Mesodermal cell (in vitro differentiated cells): ENCODE measurements at regions not wholly inside any gene's neighbourhood (a gene's known extent, or its start where the extent isn't known, plus 50 kb on each side); places are given as distances from the start of the nearest gene placed in this dataset.

Source experiments
- H3K27ac ChIP-seq: 2 replicates; pipeline ENCODE4 v1.7.0; 2013; ENCODE audit warnings: mild to moderate bottlenecking, low read depth, low read length, moderate library complexity; ENCODE audit not compliant: severe bottlenecking
- H3K36me3 ChIP-seq: 2 replicates; pipeline ENCODE4 v1.7.1; 2013; ENCODE audit warnings: mild to moderate bottlenecking, low read length, moderate library complexity; ENCODE audit not compliant: control insufficient read depth, insufficient read depth
- H3K4me1 ChIP-seq: one replicate; pipeline ENCODE4 v1.7.1; 2013; ENCODE audit warnings: mild to moderate bottlenecking, low read length; ENCODE audit not compliant: insufficient read depth, control insufficient read depth, poor library complexity, severe bottlenecking
- H3K4me3 ChIP-seq: 2 replicates; pipeline ENCODE4 v1.7.0; 2013; ENCODE audit warnings: low read length, control low read depth, mild to moderate bottlenecking; ENCODE audit not compliant: insufficient read depth, poor library complexity, severe bottlenecking; ENCODE audit errors: extremely low read depth
- H3K9me3 ChIP-seq: 2 replicates; pipeline ENCODE4 v1.7.1; 2013; ENCODE audit warnings: mild to moderate bottlenecking, low read length, moderate library complexity; ENCODE audit not compliant: control insufficient read depth
- WGBS, 2 experiments: methylation state at CpG; one replicate each; pipeline ENCODE4 v1.1.5; 2013; ENCODE audit warnings: missing lambda C conversion rate in 2 of 2; ENCODE audit not compliant: insufficient coverage in 2 of 2; 5-methylcytosine and 5-hydroxymethylcytosine counted together

DNA sequence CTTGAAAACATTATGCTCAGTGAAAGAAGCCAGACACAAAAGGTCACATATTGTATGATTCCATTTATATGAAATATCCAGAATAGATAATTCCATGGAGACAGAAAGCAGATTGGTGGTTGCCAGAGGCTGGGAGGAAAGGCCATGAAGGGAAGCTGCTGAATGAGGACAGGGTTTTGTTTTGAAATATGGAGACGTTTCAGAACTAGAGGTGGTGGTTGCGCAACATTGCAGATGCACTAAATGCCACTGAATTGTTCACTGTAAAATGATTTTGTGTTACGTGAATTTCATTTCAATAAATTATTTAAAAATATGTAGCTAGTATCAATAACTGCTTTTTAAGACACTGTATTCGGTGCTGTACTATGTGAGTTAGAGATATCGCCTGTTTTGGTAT lies 101.7 kb upstream of the ZNF236 start:
- Histone ChIP-seq H3K4me3 (no peak overlapping the region), H3K9me3 (no peaks in the 10 kb centered on the region), H3K27ac (no peak overlapping the region), H3K36me3 (no peaks in the 10 kb centered on the region), H3K4me1 (no peaks in the 10 kb centered on the region)
- WGBS, 2 experiments: 90 to 100% methylated on average over 1 to 2 of the region's 5 CpGs

DNA sequence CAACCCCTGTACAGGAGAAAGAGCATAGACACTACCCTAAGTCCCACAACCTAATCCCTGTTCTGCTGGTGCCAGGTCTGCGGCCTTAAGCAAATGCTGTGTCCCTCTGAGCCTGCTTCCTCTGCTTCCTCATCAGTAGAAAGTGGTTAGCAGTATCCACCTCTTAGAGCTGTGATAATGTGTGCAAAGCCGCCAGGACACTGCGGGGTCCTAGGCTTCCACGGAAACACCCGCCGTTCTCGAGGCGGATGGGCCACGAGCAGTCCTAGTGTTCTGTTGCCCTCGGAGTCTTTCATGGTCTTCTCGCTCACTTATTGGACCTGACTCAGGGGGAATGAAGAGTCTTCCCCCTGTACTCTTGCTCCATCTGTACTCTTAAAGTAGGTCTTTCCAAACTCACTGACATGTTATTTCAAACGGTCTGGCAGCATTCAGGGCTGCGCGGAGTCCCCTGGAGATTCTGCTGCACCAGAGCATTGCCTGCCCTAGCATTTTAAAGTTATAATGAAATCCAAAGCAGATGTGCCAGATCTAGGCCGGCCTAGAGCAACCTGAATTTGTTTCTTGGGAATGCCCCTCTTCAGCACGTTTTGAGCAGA lies 107.2 kb upstream of the ZNF236 start:
- no peaks in the 10 kb centered on the region for H3K9me3 ChIP-seq
- H3K27ac ChIP-seq: no peak overlapping the region
- H3K4me3 ChIP-seq: no peak overlapping the region
- H3K4me1 ChIP-seq: no peaks in the 10 kb centered on the region
- WGBS, 2 experiments: 86 to 94% methylated on average over 15 of the region's 16 CpGs
- no peaks in the 10 kb centered on the region for H3K36me3 ChIP-seq

DNA sequence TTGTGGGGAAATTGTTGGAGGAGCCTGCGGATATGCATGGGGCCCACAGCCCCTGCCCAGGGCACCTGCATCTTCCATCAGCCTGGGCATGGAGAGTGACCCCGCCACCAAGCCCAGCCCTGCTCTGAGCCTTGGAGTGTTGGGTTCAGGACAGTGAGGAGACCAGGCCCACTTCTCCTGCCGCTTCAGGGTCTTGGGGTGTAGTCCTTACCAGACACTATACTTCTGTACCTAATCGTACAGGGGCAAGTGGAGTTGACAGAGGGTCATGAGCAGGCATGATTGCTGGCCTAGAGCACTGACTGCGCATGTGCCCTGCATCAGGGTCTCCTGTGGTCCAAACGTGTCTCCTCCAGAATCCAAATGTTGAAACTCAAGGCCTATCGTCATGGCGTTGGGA lies 108.9 kb upstream of the ZNF236 start:
- 93 to 95% methylated on average over 5 to 6 of the region's 8 CpGs for WGBS, 2 experiments
- no peaks in the 10 kb centered on the region for H3K36me3 ChIP-seq
- no peaks in the 10 kb centered on the region for H3K9me3 ChIP-seq
- no peak overlapping the region for H3K4me3 ChIP-seq
- H3K27ac ChIP-seq: no peak overlapping the region
- H3K4me1 ChIP-seq: no peaks in the 10 kb centered on the region

DNA sequence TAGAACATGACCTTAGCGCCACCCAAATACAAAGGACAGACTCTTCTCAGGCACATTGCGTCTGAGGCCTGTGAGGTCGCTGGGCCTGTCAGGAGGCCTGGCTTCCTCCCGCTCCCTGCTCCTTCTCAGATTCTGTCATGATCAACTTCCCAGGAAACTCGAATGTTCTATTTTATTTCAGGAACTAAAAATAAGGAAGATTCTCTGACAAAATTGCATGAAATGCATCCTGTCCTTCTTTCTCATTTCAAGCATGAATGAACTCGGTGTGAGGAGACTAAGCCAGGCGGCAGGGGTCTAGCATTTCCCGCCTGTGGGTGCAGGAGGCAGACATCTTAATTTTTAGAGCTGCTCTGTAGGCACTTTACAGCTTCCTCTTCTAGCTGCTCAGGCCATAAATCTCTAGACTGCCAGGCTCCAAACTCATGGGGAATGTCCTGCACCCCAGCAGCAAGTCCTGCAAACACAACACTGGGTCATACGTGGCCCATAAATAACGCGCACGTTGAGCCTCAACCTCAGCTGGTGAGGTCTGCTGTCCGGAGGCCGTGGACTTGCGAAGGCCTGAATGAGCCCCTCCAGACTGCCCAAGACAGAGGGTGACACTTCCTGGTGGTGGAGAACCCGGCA lies 109.7 kb upstream of the ZNF236 start:
- H3K4me3 ChIP-seq: no peak overlapping the region
- peaks cover 2% of the 10 kb centered on the region for H3K4me1 ChIP-seq
- no peaks in the 10 kb centered on the region for H3K36me3 ChIP-seq
- WGBS, 2 experiments: 93 to 94% methylated on average over 11 to 16 of the region's 16 CpGs
- no peaks in the 10 kb centered on the region for H3K9me3 ChIP-seq
- no peak overlapping the region for H3K27ac ChIP-seq

DNA sequence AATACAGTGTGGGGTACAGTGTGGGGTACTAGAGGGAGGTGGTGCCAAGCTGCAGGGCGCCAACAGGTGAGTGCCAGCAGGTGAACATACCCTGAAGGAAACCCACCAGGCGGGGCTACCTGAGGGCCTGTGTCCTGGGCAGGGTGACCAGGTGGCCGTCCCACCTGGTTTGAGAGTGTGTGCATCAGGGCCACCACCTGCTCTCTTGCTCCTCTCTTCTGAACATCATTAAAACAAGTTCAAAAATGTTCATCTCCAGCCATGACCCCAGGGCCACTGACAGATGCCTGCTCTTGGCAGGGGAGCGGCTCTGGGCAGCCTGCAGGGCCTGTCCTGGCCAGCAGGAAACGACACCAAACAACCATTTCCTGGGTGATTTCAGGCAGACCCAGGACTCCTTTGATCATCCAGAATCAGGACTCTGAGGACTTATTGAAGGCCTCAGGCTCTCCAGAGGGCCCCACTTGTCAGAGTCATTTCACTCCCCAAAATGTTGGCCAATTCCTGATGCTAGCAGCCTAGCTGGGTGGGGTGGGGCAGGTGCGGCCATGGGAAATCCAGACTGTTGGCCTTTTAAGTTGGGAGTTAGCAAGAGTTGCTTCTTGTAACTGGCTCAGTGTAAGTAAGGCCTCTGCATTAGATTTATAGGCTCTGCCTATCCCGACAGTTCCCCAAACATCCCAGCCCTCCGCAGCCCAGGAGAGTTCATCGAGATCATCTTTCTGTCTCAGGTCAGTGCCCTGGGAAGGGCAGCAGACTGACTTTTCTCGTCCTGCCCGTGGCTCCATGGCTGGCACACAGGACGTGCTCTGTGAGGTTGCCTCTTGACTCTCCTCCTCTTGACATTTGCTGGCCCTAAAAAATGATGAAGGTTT lies 111.5 kb upstream of the ZNF236 start:
- Histone ChIP-seq H3K4me3 (no peak overlapping the region), H3K9me3 (no peaks in the 10 kb centered on the region), H3K4me1 (peaks cover 2% of the 10 kb centered on the region), H3K36me3 (no peaks in the 10 kb centered on the region), H3K27ac (no peak overlapping the region)
- 88 to 91% methylated on average over 11 to 12 of the region's 12 CpGs for WGBS, 2 experiments

DNA sequence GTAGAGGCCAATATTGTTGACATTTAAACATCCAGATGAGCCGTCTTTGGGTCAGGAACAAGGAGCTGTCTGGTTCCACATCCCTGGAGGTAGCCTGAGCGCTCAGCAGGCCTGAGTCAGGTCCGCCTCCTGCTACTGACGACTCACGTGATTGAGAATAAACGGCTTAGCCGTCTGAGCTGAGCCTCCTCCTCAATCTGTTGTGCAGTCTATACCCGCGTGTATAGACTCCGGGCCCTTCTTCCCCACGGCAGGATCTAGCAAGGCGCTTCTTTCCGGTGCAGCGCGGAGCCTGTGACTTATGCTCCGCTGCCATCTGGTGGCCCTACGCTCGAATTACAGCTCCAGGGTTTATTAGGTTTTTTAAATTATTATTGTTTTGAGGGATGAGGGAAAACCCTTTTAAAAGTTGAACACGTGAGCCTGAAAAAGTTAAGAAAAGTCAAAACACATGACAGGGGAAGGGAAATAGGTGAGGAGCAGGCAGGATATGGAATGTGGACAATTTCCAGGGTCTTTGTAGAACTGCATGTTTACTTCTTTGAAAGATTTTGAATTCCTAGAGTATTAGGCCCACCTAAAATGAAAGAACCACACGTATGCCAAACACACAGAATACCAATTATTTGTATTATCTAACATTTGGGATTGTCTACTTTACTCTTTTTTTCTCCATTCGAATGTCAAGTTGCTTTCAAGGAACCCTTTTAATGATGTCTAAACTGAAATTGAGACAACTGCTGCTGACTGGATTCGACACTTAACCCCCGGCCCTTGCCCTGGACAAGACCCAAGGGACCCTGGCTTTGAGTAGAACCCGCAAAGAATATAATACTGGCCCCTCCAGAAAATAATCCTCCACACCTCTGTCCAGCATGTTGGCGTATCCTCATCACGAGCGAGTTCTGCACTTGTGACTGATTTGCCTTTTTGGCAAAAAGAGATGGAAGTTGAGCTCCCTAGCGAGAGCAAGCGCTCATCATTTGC lies 112.4 kb upstream of the ZNF236 start:
- H3K36me3 ChIP-seq: no peaks in the 10 kb centered on the region
- WGBS, 2 experiments: 43% methylated on average over 22 to 28 of the region's 29 CpGs
- no peak overlapping the region for H3K27ac ChIP-seq
- H3K4me1 ChIP-seq: peaks cover 2% of the 10 kb centered on the region
- H3K9me3 ChIP-seq: no peaks in the 10 kb centered on the region
- H3K4me3 ChIP-seq: no peak overlapping the region

DNA sequence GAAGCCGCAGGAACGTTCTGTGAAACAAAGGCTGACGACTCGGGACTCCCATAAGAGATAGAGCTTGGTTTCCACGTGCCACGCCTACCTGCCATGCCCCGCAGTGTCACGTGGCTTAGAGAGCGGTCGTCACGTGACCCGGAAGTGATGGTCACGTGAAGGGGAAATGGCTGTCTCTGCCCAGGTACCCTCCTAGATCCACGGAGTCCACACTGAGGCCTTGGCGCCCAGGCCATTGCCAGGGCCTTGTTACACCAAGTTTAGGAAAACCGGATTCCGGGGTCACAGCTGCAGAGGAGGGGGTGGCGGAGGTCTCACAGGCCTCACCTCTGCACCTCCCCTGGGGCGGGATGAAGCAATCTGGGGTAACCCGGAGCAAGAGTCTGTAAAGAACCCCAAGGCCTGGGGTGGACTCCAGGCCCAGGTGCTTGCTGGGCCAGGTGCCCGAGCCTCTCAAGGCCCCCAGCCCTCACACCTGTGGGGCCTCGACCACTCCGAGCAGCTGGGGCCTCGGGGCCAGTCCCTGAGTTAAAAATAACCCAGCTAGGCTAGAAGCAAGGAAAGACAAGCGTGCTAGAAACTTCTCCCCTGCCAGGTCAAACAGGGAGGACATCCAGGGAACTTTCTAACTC lies 113.5 kb upstream of the ZNF236 start:
- WGBS, 2 experiments: 97 to 99% methylated on average over 22 to 24 of the region's 25 CpGs
- Histone ChIP-seq H3K27ac (no peak overlapping the region), H3K4me1 (peaks cover 2% of the 10 kb centered on the region), H3K9me3 (no peaks in the 10 kb centered on the region), H3K4me3 (no peak overlapping the region), H3K36me3 (no peaks in the 10 kb centered on the region)

DNA sequence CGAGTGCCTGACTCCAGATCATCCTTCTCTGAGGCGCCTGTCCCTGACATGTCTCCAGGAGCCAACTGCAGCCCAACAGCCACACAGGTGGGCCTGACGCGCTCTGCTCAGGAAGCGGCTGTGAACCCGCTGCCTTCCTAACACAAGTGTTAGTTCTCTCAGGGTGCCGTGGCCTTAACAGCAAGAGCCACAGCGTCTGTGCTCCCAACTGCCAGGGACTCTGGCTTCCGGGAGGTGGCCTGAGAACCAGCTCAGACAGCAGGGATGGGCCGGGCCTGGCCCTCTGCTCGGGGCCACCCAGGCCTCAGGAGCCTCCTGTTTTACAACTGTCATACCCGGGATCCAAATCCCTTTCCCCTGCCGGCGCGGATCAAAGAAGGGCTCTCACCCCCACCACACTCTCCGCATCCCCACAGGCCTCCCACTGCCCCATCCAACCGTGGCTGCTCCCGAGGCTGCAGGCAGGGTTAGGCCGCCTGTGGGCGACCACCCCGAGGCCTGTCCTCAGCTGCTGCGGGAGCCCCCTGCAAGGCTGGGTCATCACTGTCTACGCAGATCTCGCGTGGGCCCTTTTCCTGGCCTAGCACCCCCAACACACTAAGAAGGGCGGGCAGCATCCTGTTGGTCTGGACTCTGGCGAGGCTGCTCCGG lies 114.2 kb upstream of the ZNF236 start:
- no peaks in the 10 kb centered on the region for H3K36me3 ChIP-seq
- no peaks in the 10 kb centered on the region for H3K9me3 ChIP-seq
- peaks cover 2% of the 10 kb centered on the region for H3K4me1 ChIP-seq
- H3K27ac ChIP-seq: no peak overlapping the region
- WGBS, 2 experiments: 88 to 89% methylated on average over 25 to 27 of the region's 28 CpGs
- no peak overlapping the region for H3K4me3 ChIP-seq

DNA sequence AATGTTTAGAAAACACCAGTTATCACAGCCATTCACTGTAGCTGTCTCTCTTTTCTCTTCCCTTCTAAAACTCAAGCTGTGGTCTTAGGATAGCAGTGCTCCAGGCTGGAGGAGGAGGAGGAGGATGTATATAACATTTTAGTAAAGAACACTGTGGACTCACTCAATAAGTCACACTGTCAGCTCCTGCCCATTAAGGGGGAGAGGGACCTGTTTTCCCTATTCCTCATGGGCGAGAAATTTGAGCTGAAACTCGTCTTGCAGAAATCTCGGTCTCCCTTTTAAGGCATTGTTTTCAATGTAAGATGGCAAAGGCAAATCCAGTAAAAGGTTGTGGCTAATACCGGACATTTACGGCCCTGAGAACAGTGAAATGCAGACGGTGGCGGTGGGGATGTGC lies 114.8 kb upstream of the ZNF236 start:
- WGBS, 2 experiments: 89 to 100% methylated on average over 2 to 7 of the region's 7 CpGs
- no peak overlapping the region for H3K4me3 ChIP-seq
- no peaks in the 10 kb centered on the region for H3K36me3 ChIP-seq
- no peak overlapping the region for H3K27ac ChIP-seq
- H3K9me3 ChIP-seq: no peaks in the 10 kb centered on the region
- peaks cover 2% of the 10 kb centered on the region for H3K4me1 ChIP-seq
